Activated CD4-positive, alpha-beta T cell treated with anti-CD3 and anti-CD28 coated beads, Interleukin-2, amount 50 U/mL, for 4 hours (primary cell): ENCODE measurements at regions not wholly inside any gene's neighbourhood (a gene's known extent, or its start where the extent isn't known, plus 50 kb on each side); places are given as distances from the start of the nearest gene placed in this dataset.

Experiments
- DNase-seq, 2 experiments: peaks; one replicate each; pipeline ENCODE4 v3.0.0-alpha.2; 2020

GRCh38 chr3:177724020-177724638, 526.8 kb upstream of the TBL1XR1 start:
- no peak for DNase-seq

- DNase-seq, result no peak
Observed at GRCh38 chr3:177725165-177725564, 527.9 kb upstream of the TBL1XR1 start.

GRCh38 chr3:177726807-177727206, 529.5 kb upstream of the TBL1XR1 start:
- DNase-seq, result no peak

GRCh38 chr3:177729956-177730681, 532.8 kb upstream of the TBL1XR1 start:
- DNase-seq, result no peak

GRCh38 chr3:177730814-177731213, 533.5 kb upstream of the TBL1XR1 start:
- no peak for DNase-seq

GRCh38 chr3:177731644-177732268, 534.5 kb upstream of the TBL1XR1 start:
- DNase-seq, result no peak

- no peak for DNase-seq
Observed at GRCh38 chr3:177733233-177733632, 536.0 kb upstream of the TBL1XR1 start.

- no peak for DNase-seq
Observed at GRCh38 chr3:177733936-177734335, 536.7 kb upstream of the TBL1XR1 start.

- DNase-seq, result no peak
Observed at GRCh38 chr3:177735431-177735830, 538.1 kb upstream of the TBL1XR1 start.

- DNase-seq, result no peak
Observed at GRCh38 chr3:177739461-177739860, 542.2 kb upstream of the TBL1XR1 start.

GRCh38 chr3:177740254-177740653, 543.0 kb upstream of the TBL1XR1 start:
- DNase-seq, result no peak

- DNase-seq, result no peak
Observed at GRCh38 chr3:177742273-177742672, 545.0 kb upstream of the TBL1XR1 start.

- no peak for DNase-seq
Observed at GRCh38 chr3:177743173-177743890, 546.0 kb upstream of the TBL1XR1 start.

- no peak for DNase-seq
Observed at GRCh38 chr3:177744873-177745606, 547.8 kb upstream of the TBL1XR1 start.

GRCh38 chr3:177745607-177746005, 548.3 kb upstream of the TBL1XR1 start:
- DNase-seq, result no peak

GRCh38 chr3:177746337-177746933, 549.2 kb upstream of the TBL1XR1 start:
- no peak for DNase-seq

GRCh38 chr3:177749836-177750235, 552.6 kb upstream of the TBL1XR1 start:
- DNase-seq, result no peak

GRCh38 chr3:177750436-177750835, 553.2 kb upstream of the TBL1XR1 start:
- DNase-seq, result no peak

- DNase-seq, result no peak
Observed at GRCh38 chr3:177751770-177752169, 554.5 kb upstream of the TBL1XR1 start.

- no peak for DNase-seq
Observed at GRCh38 chr3:177752831-177753230, 555.5 kb upstream of the TBL1XR1 start.

GRCh38 chr3:177753451-177754155, 556.3 kb upstream of the TBL1XR1 start:
- DNase-seq, result no peak

GRCh38 chr3:177754508-177754921, 557.2 kb upstream of the TBL1XR1 start:
- DNase-seq, result no peak
